ENCODE measurements at regions not wholly inside any gene's neighbourhood (a gene's known extent, or its start where the extent isn't known, plus 50 kb on each side); places are given as distances from the start of the nearest gene placed in this dataset.

GRCh38 chr14:48319823-48320222 is 644.4 kb upstream of the MDGA2 start:
- no peak overlapping the region for H3K4me3 ChIP-seq (replicated peaks in 1 of 3; ENCODE audit: low read depth in 2 of 3, low read length in 3 of 3)
- H3K4me3 Mint-ChIP-seq, result no peak overlapping the region
- H3K4me1 ChIP-seq (ENCODE audit: control insufficient read depth in 1 of 2, insufficient read depth in 2 of 2, low read length in 2 of 2), result no peaks in the 10 kb centered on the region
- DNase-seq, result no peak
- H3K9ac ChIP-seq (ENCODE audit: insufficient read depth, low read length, poor library complexity, severe bottlenecking), result no peak overlapping the region
- H3K27me3 ChIP-seq (ENCODE audit: control insufficient read depth in 2 of 2, insufficient read depth in 2 of 2, low read length in 2 of 2), result no peaks in the 10 kb centered on the region
- no peak overlapping the region for H2AFZ ChIP-seq (ENCODE audit: insufficient read depth, low read depth, low read length, poor library complexity, severe bottlenecking)
- H3K79me2 ChIP-seq (ENCODE audit: insufficient read depth, low read length), result no peaks in the 10 kb centered on the region
- peaks cover 0 to 11% of the 10 kb centered on the region in 2 donors for H3K9me3 ChIP-seq (replicated peaks in 1 of 2; ENCODE audit: control insufficient read depth in 1 of 2, insufficient read depth in 1 of 2, low read length in 2 of 2)
- peaks cover 0 to 3% (median 0%) of the 10 kb centered on the region in 7 donors for H3K9me3 Mint-ChIP-seq
- no peak for TF ChIP-seq CTCF (IDR thresholded peaks at IDR 0.05)
- intact Hi-C loops (cut with micrococcal nuclease), result no loop called here
- H3K4me2 ChIP-seq (replicated peaks; ENCODE audit: extremely low read depth, low read length, poor library complexity, severe bottlenecking), result no peak overlapping the region
- H3K27me3 Mint-ChIP-seq (ENCODE audit: low read depth in 3 of 3), result no peaks in the 10 kb centered on the region
- no peaks in the 10 kb centered on the region for H4K20me1 ChIP-seq (ENCODE audit: insufficient read depth, low read length)
- H3K27ac ChIP-seq (ENCODE audit: low read depth in 1 of 2, low read length in 2 of 2), result no peak overlapping the region
- no peak overlapping the region for H3K27ac Mint-ChIP-seq
- no peaks in the 10 kb centered on the region for H3K36me3 ChIP-seq (replicated peaks in 1 of 2; ENCODE audit: control insufficient read depth in 1 of 2, insufficient read depth in 2 of 2, low read length in 2 of 2)
- H3K4me1 Mint-ChIP-seq, result no peaks in the 10 kb centered on the region
- H3K36me3 Mint-ChIP-seq, result no peaks in the 10 kb centered on the region

DNA sequence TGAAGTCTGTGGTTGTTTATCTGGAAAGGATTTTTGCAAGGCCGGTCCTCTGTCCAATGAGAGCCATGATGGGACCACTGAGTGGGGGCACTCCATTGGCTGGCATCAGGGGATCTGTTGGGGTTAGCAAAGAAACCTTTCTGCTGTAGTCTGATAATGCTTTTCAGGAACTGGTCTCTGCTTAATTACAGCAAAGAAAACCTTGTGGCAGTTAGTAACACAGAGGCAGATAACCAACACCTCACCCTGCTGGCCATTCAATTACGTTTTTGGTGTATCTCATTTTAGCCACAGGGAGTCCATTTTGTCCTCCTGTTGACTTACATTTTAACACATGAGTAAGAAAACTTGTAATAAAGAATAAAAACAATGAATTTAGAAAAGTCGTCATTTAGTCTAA is 629.3 kb upstream of the MDGA2 start:
- H3K27me3 Mint-ChIP-seq (ENCODE audit: low read depth in 3 of 3), result peaks cover 0 to 2% (median 0%) of the 10 kb centered on the region in 3 donors
- Histone ChIP-seq H3K4me1 (ENCODE audit: control insufficient read depth in 1 of 2, insufficient read depth in 2 of 2, low read length in 2 of 2) (no peaks in the 10 kb centered on the region), H2AFZ (ENCODE audit: insufficient read depth, low read depth, low read length, poor library complexity, severe bottlenecking) (no peak overlapping the region), H3K27me3 (ENCODE audit: control insufficient read depth in 2 of 2, insufficient read depth in 2 of 2, low read length in 2 of 2) (no peaks in the 10 kb centered on the region), H3K36me3 (replicated peaks in 1 of 2; ENCODE audit: control insufficient read depth in 1 of 2, insufficient read depth in 2 of 2, low read length in 2 of 2) (no peaks in the 10 kb centered on the region), H3K4me2 (replicated peaks; ENCODE audit: extremely low read depth, low read length, poor library complexity, severe bottlenecking) (no peak overlapping the region), H3K9me3 (replicated peaks in 1 of 2; ENCODE audit: control insufficient read depth in 1 of 2, insufficient read depth in 1 of 2, low read length in 2 of 2) (no peaks in the 10 kb centered on the region), H3K79me2 (ENCODE audit: insufficient read depth, low read length) (no peaks in the 10 kb centered on the region), H3K4me3 (replicated peaks in 1 of 3; ENCODE audit: low read depth in 2 of 3, low read length in 3 of 3) (no peak overlapping the region), H3K27ac (ENCODE audit: low read depth in 1 of 2, low read length in 2 of 2) (no peak overlapping the region), H4K20me1 (ENCODE audit: insufficient read depth, low read length) (no peaks in the 10 kb centered on the region), H3K9ac (ENCODE audit: insufficient read depth, low read length, poor library complexity, severe bottlenecking) (no peak overlapping the region)
- H3K36me3 Mint-ChIP-seq, result no peaks in the 10 kb centered on the region
- no peak overlapping the region for H3K4me3 Mint-ChIP-seq
- 100% methylated on average over 1 of the region's 3 CpGs for WGBS (ENCODE audit: insufficient coverage)
- DNase-seq, result no peak
- no peak for TF ChIP-seq CTCF (IDR thresholded peaks at IDR 0.05)
- H3K27ac Mint-ChIP-seq, result no peak overlapping the region
- intact Hi-C loops (cut with micrococcal nuclease), result no loop called here
- H3K4me1 Mint-ChIP-seq, result no peaks in the 10 kb centered on the region
- H3K9me3 Mint-ChIP-seq, result peaks cover 0 to 2% (median 0%) of the 10 kb centered on the region in 7 donors
